ENCODE measurements at regions not wholly inside any gene's neighbourhood (a gene's known extent, or its start where the extent isn't known, plus 50 kb on each side); places are given as distances from the start of the nearest gene placed in this dataset.
"Not testable (repeated sequence)": the region's sequence is repeated elsewhere in the genome, so short reads cannot be mapped to it uniquely, and the experiment has no call there.

DNA sequence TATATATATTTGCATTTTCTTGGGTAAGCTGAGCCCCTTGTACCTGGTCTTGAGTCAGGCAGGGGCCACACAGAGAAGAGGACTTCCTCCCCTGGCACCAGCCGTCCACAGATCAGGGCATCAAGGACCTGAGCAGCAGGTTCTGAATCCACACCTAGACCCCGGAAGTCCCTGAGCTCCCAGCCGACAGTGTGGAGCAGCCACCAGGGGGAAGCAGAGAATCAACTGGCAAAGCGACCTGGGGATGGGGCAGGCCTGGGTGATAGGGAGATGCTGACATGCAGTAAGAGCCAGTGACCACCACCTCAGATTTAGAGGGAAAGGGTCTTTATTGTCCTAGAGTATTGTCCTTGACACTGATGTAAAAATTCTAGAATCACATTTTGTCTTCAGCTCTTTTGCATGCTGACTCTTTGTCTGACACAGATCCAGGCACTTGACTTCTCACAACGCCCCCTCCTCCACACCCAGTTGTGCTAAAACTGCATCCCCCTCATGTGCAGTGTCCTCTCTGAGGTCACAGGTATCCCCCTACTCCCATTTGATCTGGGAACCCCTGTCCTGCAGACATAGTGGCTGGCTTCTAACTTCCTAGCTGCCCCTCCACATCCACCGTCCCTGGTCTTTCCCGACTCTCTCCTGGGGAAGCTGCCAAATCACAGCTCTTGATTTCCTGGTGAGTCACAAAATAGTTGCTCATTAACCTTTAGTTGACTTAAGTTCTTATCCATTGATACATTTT is 109.3 kb downstream of the GGTLC2 start:
- no peak overlapping the region for H3K27ac ChIP-seq
- TF ChIP-seq CTCF (IDR thresholded peaks at IDR 0.05) (peak; percentile 90), ZFX (IDR thresholded peaks at IDR 0.05; ENCODE audit: borderline replicate concordance) (no peak)

GRCh38 chr22:22754268-22754657 is 109.8 kb downstream of the GGTLC2 start:
- H3K27ac ChIP-seq: no peak overlapping the region
- TF ChIP-seq ZFX (IDR thresholded peaks at IDR 0.05; ENCODE audit: borderline replicate concordance): no peak

DNA sequence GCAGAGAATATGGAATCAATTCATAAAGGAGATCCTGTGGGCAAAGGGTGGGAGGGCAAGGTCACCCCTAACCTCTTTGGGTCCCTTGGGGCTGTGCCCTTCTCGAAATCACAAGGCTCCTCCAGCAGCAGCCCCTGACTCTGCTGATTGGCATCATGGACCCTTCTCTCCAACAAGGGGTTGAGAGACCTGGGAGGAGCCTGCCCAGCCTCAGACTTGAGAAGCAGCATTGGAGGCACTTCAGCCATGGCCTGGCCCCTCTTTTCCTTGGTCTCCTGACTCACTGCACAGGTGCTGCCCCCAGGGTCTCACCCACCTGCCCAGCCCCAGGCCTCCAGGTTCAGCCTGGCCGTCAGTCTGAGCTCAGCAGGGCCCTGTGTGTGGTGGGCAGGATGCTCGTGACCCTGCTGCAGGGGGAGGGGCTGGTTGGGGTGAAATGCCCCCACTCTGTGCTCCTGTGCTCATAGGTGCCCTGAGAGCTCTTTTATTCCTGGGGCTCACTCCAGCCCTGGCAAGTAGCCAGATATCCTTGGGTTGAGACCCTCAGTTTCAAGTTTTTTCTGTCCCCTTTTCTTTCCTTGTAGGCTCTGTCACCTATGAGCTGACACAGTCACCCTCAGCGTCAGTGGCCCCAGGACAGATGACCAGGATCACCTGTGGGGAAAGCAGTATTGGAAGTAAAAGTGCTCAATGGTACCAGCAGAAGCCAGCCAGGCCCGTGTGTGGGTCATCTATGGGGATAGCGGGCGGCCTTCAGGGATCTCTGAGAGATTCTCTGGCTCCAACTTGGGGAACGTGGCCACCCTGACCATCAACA is 110.8 kb downstream of the GGTLC2 start:
- TF ChIP-seq CTCF (IDR thresholded peaks at IDR 0.05): no peak
- TF ChIP-seq ZFX (IDR thresholded peaks at IDR 0.05; ENCODE audit: borderline replicate concordance): no peak

DNA sequence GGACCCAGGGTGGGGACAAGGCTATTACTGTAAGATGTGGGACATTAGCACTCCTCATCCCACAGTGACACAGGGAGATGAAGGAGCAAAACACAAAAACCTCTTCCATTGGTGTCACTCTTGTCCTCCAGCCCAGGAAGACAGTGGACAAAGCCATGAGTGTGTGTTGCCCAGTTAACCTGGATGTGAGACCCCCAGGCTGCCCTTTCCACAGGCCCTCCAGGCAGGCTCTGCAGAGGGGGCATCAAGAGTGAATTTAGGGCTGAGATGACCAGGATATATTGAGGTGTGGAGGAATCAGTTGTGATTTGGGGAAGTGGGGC is 111.3 kb downstream of the GGTLC2 start:
- TF ChIP-seq CTCF (IDR thresholded peaks at IDR 0.05) (no peak), ZFX (IDR thresholded peaks at IDR 0.05; ENCODE audit: borderline replicate concordance) (no peak)
- H3K27ac ChIP-seq: no peak overlapping the region

More for the DNA sequence above, 110.8 kb downstream of the GGTLC2 start:
- H3K27ac ChIP-seq: no peak overlapping the region

DNA sequence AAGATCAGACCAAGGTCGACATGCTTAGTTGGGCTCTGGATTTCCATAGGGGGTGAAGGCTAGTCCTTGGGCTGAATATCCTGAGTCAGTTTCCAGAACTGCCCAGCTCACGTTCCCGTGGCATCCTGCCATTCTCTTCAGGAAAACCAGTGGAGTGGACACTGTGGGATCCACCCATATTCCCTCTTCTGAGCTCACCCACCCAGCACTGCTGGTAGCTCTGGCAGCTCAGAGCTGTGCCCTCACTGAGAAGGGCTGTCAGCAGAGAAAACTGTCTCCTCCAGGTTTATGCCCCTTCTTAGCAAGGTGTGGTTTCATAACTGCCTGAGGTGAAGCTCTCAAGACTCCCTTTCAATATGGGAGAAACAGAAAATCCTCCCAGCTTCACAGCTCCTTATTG is 111.7 kb downstream of the GGTLC2 start:
- H3K27ac ChIP-seq: no peak overlapping the region
- TF ChIP-seq ZFX (IDR thresholded peaks at IDR 0.05; ENCODE audit: borderline replicate concordance) (no peak), CTCF (IDR thresholded peaks at IDR 0.05) (no peak)

DNA sequence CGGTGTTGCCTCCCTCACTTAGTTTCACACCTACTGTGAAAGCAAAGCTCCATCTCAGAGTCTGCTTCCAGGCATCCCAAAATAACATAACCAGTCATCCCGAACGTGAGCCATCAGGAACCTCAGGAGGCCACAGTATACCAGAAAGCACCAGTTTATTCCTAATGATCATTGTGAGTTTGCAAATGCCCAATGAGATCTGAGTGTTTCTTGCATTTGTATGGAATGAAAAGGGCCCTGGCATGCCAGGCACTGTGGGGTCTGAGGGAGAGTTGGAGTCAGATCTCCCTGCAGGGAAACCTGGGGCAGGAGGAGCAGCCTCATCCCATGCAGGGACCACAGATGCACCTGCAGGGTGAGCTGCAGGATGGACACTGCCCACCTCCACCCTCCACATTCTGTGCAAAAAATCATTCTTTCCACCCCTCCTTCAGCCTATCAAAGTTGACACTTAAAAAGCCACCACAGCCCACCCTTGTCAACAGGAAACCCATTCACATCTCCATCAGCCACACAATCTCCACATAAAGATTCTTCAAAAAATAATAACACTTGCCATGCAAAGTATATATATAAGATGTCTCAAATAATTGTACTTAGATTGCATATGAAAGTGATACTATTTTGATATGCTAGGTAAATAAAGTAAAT is 112.3 kb downstream of the GGTLC2 start:
- not testable (repeated sequence) for H3K27ac ChIP-seq

GRCh38 chr22:22758101-22758807 is 113.8 kb downstream of the GGTLC2 start:
- not testable (repeated sequence) for H3K27ac ChIP-seq

DNA sequence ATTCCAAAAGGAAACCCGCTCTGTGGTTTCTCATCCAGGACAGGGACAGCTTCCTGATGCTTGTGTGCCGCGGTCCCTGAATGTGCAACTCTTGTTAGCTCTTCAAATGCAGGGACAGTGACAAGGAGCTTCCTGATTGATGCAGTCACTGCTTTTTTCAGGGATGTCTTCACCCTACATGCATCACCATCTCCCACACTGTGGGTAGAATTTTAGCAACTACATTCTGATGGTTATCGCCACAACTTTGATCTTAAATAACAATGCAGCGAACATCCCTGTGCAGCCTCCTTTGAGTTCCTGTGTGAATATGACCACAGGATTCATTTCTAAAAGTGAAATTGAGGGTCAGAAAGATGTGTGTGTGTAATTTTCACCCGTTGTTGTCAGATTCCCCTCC is 115.0 kb downstream of the GGTLC2 start:
- no peak for TF ChIP-seq CTCF (IDR thresholded peaks at IDR 0.05)
- TF ChIP-seq ZFX (IDR thresholded peaks at IDR 0.05; ENCODE audit: borderline replicate concordance): no peak
- no peak overlapping the region for H3K27ac ChIP-seq
